ENCODE measurements at regions not wholly inside any gene's neighbourhood (a gene's known extent, or its start where the extent isn't known, plus 50 kb on each side); places are given as distances from the start of the nearest gene placed in this dataset.

- no peak for TF ChIP-seq CTCF (IDR thresholded peaks at IDR 0.05)
- TF ChIP-seq EZH2 (IDR thresholded peaks at IDR 0.05; ENCODE audit: borderline replicate concordance, insufficient read depth, low read depth, low read length, poor library complexity, severe bottlenecking) = no peak
Observed at GRCh38 chr6:142568857-142569597, 267.2 kb downstream of the ADGRG6 start.
